K562 (cell line): ENCODE measurements at regions not wholly inside any gene's neighbourhood (a gene's known extent, or its start where the extent isn't known, plus 50 kb on each side); places are given as distances from the start of the nearest gene placed in this dataset.

Experiments
- ATAC-seq: fragments of 200-7000 bp; cut with Tn5 transposase; 3 replicates; pipeline ENCODE4 v1.9.1; 2020; ENCODE audit warnings: moderate library complexity
- BruUV-seq: library from RNA; stranded (reverse); fragments of 400-500 nt; replicated peaks from 2 replicates; lab custom pipeline; 2021; lab: Mats Ljungman, UMichigan
- CTCF ChIA-PET: fragments of 300-600 bp; formaldehyde crosslinking; extraction: SDS; loops from one replicate; lab custom pipeline; 2021; ENCODE audit warnings: low intra/inter-chr PET ratio; lab: Yijun Ruan, JAX
- POLR2A ChIA-PET: fragments of 300-600, 350-650 bp; sonication (Branson Sonifier 250); formaldehyde crosslinking; extraction: SDS; loops from one replicate; lab custom pipeline; 2021; ENCODE audit warnings: antibody characterized with exemption, inconsistent platforms; lab: Yijun Ruan, JAX
- DNase-seq, 4 experiments: peaks; one replicate each; pipeline versions ENCODE4 v3.0.0 to v3.0.0-alpha.2; 2011 to 2018; ENCODE audit warnings: low spot score in 3 of 4, mixed read lengths in 3 of 4; ENCODE audit errors: extremely low read depth in 1 of 4
- FAIRE-seq: peaks from 2 replicates; lab custom pipeline; 2011; peaks lifted over from hg19 to GRCh38; lab: Jason Lieb, UNC
- H2AFZ ChIP-seq: 2 replicates; pipeline ENCODE4 v1.6.0; 2011; ENCODE audit warnings: low read depth, low read length, control low read depth, inconsistent platforms
- H3K27ac ChIP-seq: fragments of 200-600 bp; 3 replicates; pipeline ENCODE4 v1.8.0; 2011; ENCODE audit warnings: low read depth, mild to moderate bottlenecking, control low read depth, inconsistent platforms, low read length, moderate library complexity, mixed read lengths; ENCODE audit errors: extremely low read depth
- H3K27me3 ChIP-seq, 2 experiments: fragments of 300-600 bp in 1 of 2; 2 replicates in 1 of 2; 3 replicates in 1 of 2; pipeline versions ENCODE4 v1.6.0 to v1.8.0; 2011; ENCODE audit warnings: inconsistent platforms in 2 of 2, low read length in 2 of 2, mild to moderate bottlenecking in 1 of 2, mixed read lengths in 1 of 2, moderate library complexity in 1 of 2; ENCODE audit not compliant: control insufficient read depth in 2 of 2, insufficient read depth in 2 of 2
- H3K36me3 ChIP-seq: fragments of 300-600 bp; 3 replicates; pipeline ENCODE4 v1.8.0; 2011; ENCODE audit warnings: mild to moderate bottlenecking, low read length, inconsistent platforms; ENCODE audit not compliant: control insufficient read depth, insufficient read depth
- H3K4me1 ChIP-seq, 2 experiments: fragments of 200-600 bp in 1 of 2; replicated peaks in 1 of 2; 2 replicates in 1 of 2; 3 replicates in 1 of 2; pipeline versions ENCODE4 v1.5.1 to v1.8.0; 2011; ENCODE audit warnings: inconsistent platforms in 2 of 2, low read length in 2 of 2, mild to moderate bottlenecking in 1 of 2, mixed read lengths in 1 of 2, moderate library complexity in 1 of 2; ENCODE audit not compliant: control insufficient read depth in 2 of 2, insufficient read depth in 2 of 2
- H3K4me2 ChIP-seq: 2 replicates; pipeline ENCODE4 v1.6.1; 2011; ENCODE audit warnings: low read length, control low read depth, inconsistent platforms, mixed read lengths; ENCODE audit not compliant: insufficient read depth
- H3K4me3 ChIP-seq: fragments of 200-600 bp; sonication (generic), shearing (Covaris generic); 2 replicates; pipeline ENCODE4 v1.5.1; 2016; ENCODE audit warnings: control low read depth, inconsistent platforms
- H3K79me2 ChIP-seq: fragments of 200-600 bp; 3 replicates; pipeline ENCODE4 v1.8.0; 2011; ENCODE audit warnings: low read length, inconsistent platforms; ENCODE audit not compliant: control insufficient read depth, insufficient read depth
- H3K9ac ChIP-seq, 2 experiments: 2 replicates each; pipeline versions ENCODE4 v1.6.0 to v1.6.1; 2011; ENCODE audit warnings: low read depth in 2 of 2, low read length in 2 of 2, control low read depth in 1 of 2, inconsistent platforms in 1 of 2, mild to moderate bottlenecking in 1 of 2, mixed read lengths in 1 of 2; ENCODE audit not compliant: insufficient read depth in 1 of 2
- H3K9me1 ChIP-seq: one replicate; pipeline ENCODE4 v1.6.0; 2011; ENCODE audit warnings: inconsistent platforms, mild to moderate bottlenecking, low read length, moderate library complexity; ENCODE audit not compliant: control insufficient read depth, insufficient read depth
- H3K9me3 ChIP-seq: replicated peaks from 2 replicates; pipeline ENCODE4 v1.5.1; 2011; ENCODE audit warnings: low read depth, low read length, inconsistent platforms; ENCODE audit not compliant: control insufficient read depth, insufficient read depth
- H4K20me1 ChIP-seq: replicated peaks from 2 replicates; pipeline ENCODE4 v1.6.1; 2011; ENCODE audit warnings: low read length, inconsistent platforms, mixed read lengths; ENCODE audit not compliant: control insufficient read depth, insufficient read depth
- ESRRA ChIP-seq: fragments of 450-650 bp; IDR thresholded peaks from 2 replicates; pipeline ENCODE4 v1.6.1; 2014; ENCODE audit warnings: low read depth, mild to moderate bottlenecking, moderate library complexity, borderline replicate concordance
- GABPA ChIP-seq: fragments of 200-800 bp; sonication (Bioruptor generic); conservative IDR thresholded peaks from 2 replicates; pipeline ENCODE4 v1.6.1; 2016; ENCODE audit warnings: low read depth, missing genetic modification characterization, missing compliant biosample characterization
- HNRNPLL ChIP-seq: fragments of 200-400 bp; formaldehyde crosslinking; IDR thresholded peaks from 2 replicates; pipeline ENCODE4 v1.6.1; 2017; ENCODE audit warnings: low read length, low read depth, mild to moderate bottlenecking; ENCODE audit not compliant: poor library complexity, severe bottlenecking
- MBD2 ChIP-seq: sonication (generic); IDR thresholded peaks from 2 replicates; pipeline ENCODE4 v1.6.1; 2016; ENCODE audit warnings: low read depth, borderline replicate concordance
- NUFIP1 ChIP-seq: fragments of 450-650 bp; IDR thresholded peaks from 2 replicates; pipeline ENCODE4 v1.6.1; 2018; ENCODE audit not compliant: partially characterized antibody
- SLC30A9 ChIP-seq: fragments of 250-450 bp; sonication (Bioruptor Pico); IDR thresholded peaks from 2 replicates; pipeline ENCODE4 v1.8.0; 2022; ENCODE audit warnings: mild to moderate bottlenecking, moderate library complexity
- SNRNP70 ChIP-seq: fragments of 200-400 bp; formaldehyde crosslinking; optimal IDR thresholded peaks from 2 replicates; pipeline ENCODE3; 2017; ENCODE audit warnings: low read depth, low read length
- TFAM ChIP-seq: fragments of 250-450 bp; sonication (Bioruptor Pico); conservative IDR thresholded peaks from 2 replicates; pipeline ENCODE4 v1.5.0; 2021; ENCODE audit warnings: mild to moderate bottlenecking, moderate library complexity
- ZBTB7A ChIP-seq: IDR thresholded peaks from 2 replicates; pipeline ENCODE4 v1.6.1; 2011; ENCODE audit warnings: low read depth, mild to moderate bottlenecking, low read length, moderate library complexity, borderline replicate concordance; ENCODE audit not compliant: control insufficient read depth
- ZNF57 ChIP-seq: fragments of 450-650 bp; formaldehyde crosslinking; IDR thresholded peaks from 2 replicates; pipeline ENCODE4 v1.4.0; 2020; ENCODE audit warnings: mild to moderate bottlenecking, moderate library complexity
- WGBS: fragments of 100-300 bp; shearing (Covaris generic); methylation state at CpG from one replicate; pipeline ENCODE4 v1.1.6; 2016; ENCODE audit warnings: low coverage, mixed read lengths; ENCODE audit not compliant: insufficient coverage; ENCODE audit errors: missing lambda C conversion rate; 5-methylcytosine and 5-hydroxymethylcytosine counted together
- in situ Hi-C: fragments of 300-500 bp; cut with MboI; formaldehyde crosslinking; loops from 4 replicates; pipeline ENCODE4 v1.15.0; 2018; ENCODE audit warnings: inconsistent platforms, mixed read lengths
- intact Hi-C: fragments of 100-400 bp; cut with micrococcal nuclease; formaldehyde crosslinking; loops from 2 replicates; pipeline ENCODE4 v1.14.2; 2022

DNA sequence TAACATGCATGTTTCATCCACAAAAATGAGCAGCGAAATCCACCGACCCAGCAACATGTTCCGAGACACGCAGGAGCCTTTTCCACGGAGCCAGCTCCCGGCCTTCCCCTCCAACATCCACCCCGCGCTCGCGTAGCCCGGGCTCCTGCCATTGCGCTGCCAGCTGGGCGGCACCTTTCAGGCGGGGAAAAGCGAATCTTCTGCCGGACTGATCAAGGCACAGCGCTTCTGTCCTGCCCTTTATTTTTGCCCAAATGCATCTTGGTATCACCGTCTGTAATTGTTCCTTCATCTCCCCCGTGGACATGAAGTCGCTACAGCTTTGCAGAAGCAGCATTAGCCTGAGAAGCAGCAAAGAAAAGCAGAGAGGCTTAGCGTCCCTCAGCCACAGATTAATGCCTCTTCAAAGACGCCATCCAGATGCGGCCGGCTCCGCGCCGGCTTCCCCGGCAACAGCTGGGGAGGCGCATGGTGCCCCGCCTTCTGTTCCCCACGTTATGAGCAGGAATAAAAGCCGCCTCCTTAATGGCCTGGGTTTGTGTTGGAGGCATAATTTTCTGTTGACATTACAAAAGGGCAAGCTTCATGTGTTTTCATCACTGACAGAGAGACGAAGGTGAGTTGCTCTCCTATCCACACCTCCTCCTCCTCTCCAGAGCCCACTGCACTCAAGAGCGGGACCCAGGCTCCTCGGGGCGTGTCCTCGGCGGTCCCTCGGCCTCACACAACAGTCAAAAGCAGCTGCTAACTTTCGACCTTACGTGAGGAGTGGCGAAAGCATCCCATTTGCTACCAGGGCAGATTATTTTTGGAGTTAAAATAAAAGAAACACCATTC lies 122.1 kb upstream of the SALL3 start:
- Histone ChIP-seq H3K4me3 (no peak overlapping the region), H3K4me2 (no peak overlapping the region), H3K27me3 (peaks cover 0 to 35% of the 10 kb centered on the region in 2 experiments; a peak in 2 of 5 replicates), H4K20me1 (no peaks in the 10 kb centered on the region), H3K9me3 (no peaks in the 10 kb centered on the region), H3K79me2 (no peaks in the 10 kb centered on the region), H3K9ac (no peak overlapping the region), H3K4me1 (no peaks in the 10 kb centered on the region), H3K9me1 (no peaks in the 10 kb centered on the region), H3K36me3 (no peaks in the 10 kb centered on the region), H2AFZ (no peak overlapping the region), H3K27ac (no peak overlapping the region)
- ChIA-PET POLR2A (no interaction called here), CTCF (no interaction called here)
- FAIRE-seq: no peak
- TF ChIP-seq ESRRA: no peak
- no peak for TF ChIP-seq ZBTB7A
- no peak for TF ChIP-seq GABPA (tag)
- TF ChIP-seq SLC30A9 (CRISPR knock-in tag): no peak
- no peak for TF ChIP-seq TFAM
- TF ChIP-seq HNRNPLL: no peak
- no peak for TF ChIP-seq NUFIP1
- TF ChIP-seq MBD2: no peak
- no peak for TF ChIP-seq SNRNP70
- TF ChIP-seq ZNF57 (CRISPR knock-in tag): no peak
- no TSS peak for BruUV-seq
- 1% methylated on average over 34 of the region's 42 CpGs for WGBS
- ATAC-seq: no peak
- intact Hi-C loops (no loop called here), in situ Hi-C loops (no loop called here)
- no peak for DNase-seq
